BJ (cell line): ENCODE measurements at regions not wholly inside any gene's neighbourhood (a gene's known extent, or its start where the extent isn't known, plus 50 kb on each side); places are given as distances from the start of the nearest gene placed in this dataset.

ENCODE experiments used
- CTCF ChIA-PET: fragments of 350-600 bp; formaldehyde crosslinking; extraction: SDS; loops from one replicate; lab custom pipeline; 2021; ENCODE audit warnings: antibody characterized with exemption, inconsistent platforms; lab: Yijun Ruan, JAX
- POLR2A ChIA-PET: fragments of 300-600 bp; sonication (Branson Sonifier 250); formaldehyde crosslinking; extraction: SDS; loops from one replicate; lab custom pipeline; 2021; ENCODE audit warnings: antibody characterized with exemption; lab: Charles Lee
- DNase-seq: peaks from one replicate; pipeline ENCODE4 v3.0.0-alpha.2; 2011; ENCODE audit warnings: low read depth
- H3K27me3 ChIP-seq: 2 replicates; pipeline ENCODE4 v1.6.0; 2011; ENCODE audit warnings: low read length; ENCODE audit not compliant: control insufficient read depth, insufficient read depth
- H3K36me3 ChIP-seq: 2 replicates; pipeline ENCODE4 v1.5.1; 2011; ENCODE audit warnings: low read length; ENCODE audit not compliant: control insufficient read depth, insufficient read depth
- H3K4me3 ChIP-seq: 2 replicates; pipeline ENCODE4 v1.5.1; 2011; ENCODE audit warnings: low read depth, mild to moderate bottlenecking, control low read depth, low read length
- CTCF ChIP-seq: IDR thresholded peaks from 2 replicates; pipeline ENCODE4 v1.5.1; 2011; ENCODE audit warnings: low read depth, mild to moderate bottlenecking, control low read depth, inconsistent platforms, low read length, moderate library complexity; ENCODE audit not compliant: insufficient read depth

DNA sequence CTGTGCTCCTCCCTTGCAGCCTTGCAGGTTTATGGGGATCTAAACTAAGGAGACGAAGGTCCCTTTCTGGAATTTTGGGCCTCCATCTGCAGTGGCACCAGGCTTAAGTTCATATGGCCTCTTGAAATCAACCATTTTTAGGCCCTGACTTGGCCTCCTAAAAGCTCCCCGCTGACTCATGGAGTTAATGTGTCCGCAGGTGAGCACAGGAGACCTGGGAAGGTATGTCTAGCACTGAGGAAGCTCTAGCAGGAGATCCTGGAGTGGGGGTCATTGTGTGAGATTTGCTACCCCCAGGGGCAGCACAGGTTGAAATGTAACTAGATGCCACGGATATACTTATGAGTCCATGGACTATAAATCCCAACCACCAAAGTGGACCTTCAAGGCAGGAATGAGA is 95.9 kb upstream of the CELF4 start:
- H3K4me3 ChIP-seq: no peak overlapping the region
- ChIA-PET CTCF (no interaction called here), POLR2A (no interaction called here)
- no peaks in the 10 kb centered on the region for H3K27me3 ChIP-seq
- TF ChIP-seq CTCF: no peak
- DNase-seq: no peak
- H3K36me3 ChIP-seq: no peaks in the 10 kb centered on the region

- H3K36me3 ChIP-seq: no peaks in the 10 kb centered on the region
- H3K27me3 ChIP-seq: no peaks in the 10 kb centered on the region
- TF ChIP-seq CTCF: no peak
- ChIA-PET POLR2A (no interaction called here), CTCF (no interaction called here)
- H3K4me3 ChIP-seq: no peak overlapping the region
- no peak for DNase-seq
Measured at GRCh38 chr18:37661061-37661460, 95.5 kb upstream of the CELF4 start.

GRCh38 chr18:37660658-37661057 is 95.1 kb upstream of the CELF4 start:
- no peaks in the 10 kb centered on the region for H3K27me3 ChIP-seq
- no peak for DNase-seq
- ChIA-PET POLR2A (no interaction called here), CTCF (no interaction called here)
- TF ChIP-seq CTCF: no peak
- no peak overlapping the region for H3K4me3 ChIP-seq
- H3K36me3 ChIP-seq: no peaks in the 10 kb centered on the region

- ChIA-PET CTCF (no interaction called here), POLR2A (no interaction called here)
- Histone ChIP-seq H3K4me3 (no peak overlapping the region), H3K27me3 (no peaks in the 10 kb centered on the region), H3K36me3 (no peaks in the 10 kb centered on the region)
- TF ChIP-seq CTCF: no peak
- DNase-seq: no peak
Measured at GRCh38 chr18:37659906-37660305, 94.3 kb upstream of the CELF4 start.

- CTCF ChIA-PET: no interaction called here
- H3K27me3 ChIP-seq: no peaks in the 10 kb centered on the region
- H3K4me3 ChIP-seq: no peak overlapping the region
- no peak for TF ChIP-seq CTCF
- H3K36me3 ChIP-seq: no peaks in the 10 kb centered on the region
- POLR2A ChIA-PET: no interaction called here
- DNase-seq: no peak
Measured at GRCh38 chr18:37658894-37659293, 93.3 kb upstream of the CELF4 start.
